ENCODE measurements at regions not wholly inside any gene's neighbourhood (a gene's known extent, or its start where the extent isn't known, plus 50 kb on each side); places are given as distances from the start of the nearest gene placed in this dataset.

DNA sequence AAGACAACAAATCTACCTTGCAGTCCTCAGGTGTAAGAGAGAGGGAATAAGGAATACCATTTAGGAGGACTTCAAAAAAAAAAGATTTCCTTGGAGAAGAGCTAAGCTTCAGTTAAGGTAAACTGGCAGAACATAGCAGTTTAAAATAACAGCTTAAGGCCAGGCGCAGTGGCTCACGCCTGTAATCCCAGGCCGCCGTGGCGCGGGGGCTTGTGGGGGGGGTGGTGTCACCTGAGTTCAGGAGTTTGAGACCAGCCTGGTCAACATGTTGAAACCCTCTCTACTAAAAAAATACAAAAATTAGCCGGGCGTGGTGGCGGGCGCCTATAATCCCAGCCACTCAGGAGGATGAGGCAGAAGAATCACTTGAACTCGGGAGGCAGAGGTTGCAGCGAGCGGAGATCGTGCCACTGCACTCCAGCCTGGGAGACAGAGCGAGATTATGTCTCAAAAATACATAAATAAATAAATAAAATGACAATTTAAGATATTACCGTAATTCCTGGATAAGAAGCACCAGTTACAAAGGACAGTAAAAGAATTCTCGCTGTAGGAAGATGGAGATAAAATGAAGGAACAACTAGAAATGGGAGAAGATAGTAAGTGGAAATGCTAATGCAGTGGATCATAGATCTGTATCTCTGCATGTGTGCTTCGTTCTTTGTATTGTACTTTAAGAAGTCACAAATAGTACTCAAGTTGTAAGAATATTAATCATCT, 1140.2 kb downstream of the NCAM2 start:
- TF ChIP-seq PHF8 (IDR thresholded peaks at IDR 0.05; ENCODE audit: borderline replicate concordance, low read depth) (no peak), RCOR1 (IDR thresholded peaks at IDR 0.05; ENCODE audit: low read depth, low read length) (no peak), BHLHE40 (IDR thresholded peaks at IDR 0.05; ENCODE audit: low read depth, low read length) (no peak), RARB (CRISPR knock-in tag; IDR thresholded peaks at IDR 0.05) (no peak), CEBPB (IDR thresholded peaks at IDR 0.05) (no peak), MYC (IDR thresholded peaks at IDR 0.05; ENCODE audit: borderline replicate concordance, low read length) (no peak)
- TF ChIP-seq, protein P1, sequence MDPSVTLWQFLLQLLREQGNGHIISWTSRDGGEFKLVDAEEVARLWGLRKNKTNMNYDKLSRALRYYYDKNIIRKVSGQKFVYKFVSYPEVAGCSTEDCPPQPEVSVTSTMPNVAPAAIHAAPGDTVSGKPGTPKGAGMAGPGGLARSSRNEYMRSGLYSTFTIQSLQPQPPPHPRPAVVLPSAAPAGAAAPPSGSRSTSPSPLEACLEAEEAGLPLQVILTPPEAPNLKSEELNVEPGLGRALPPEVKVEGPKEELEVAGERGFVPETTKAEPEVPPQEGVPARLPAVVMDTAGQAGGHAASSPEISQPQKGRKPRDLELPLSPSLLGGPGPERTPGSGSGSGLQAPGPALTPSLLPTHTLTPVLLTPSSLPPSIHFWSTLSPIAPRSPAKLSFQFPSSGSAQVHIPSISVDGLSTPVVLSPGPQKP (IDR thresholded peaks at IDR 0.05; ENCODE audit: low read depth, low read length) = no peak
